CD4-positive, alpha-beta T cell treated with Interleukin-2 at 100 ng/mL for 4 hours (primary cell): ENCODE measurements at regions not wholly inside any gene's neighbourhood (a gene's known extent, or its start where the extent isn't known, plus 50 kb on each side); places are given as distances from the start of the nearest gene placed in this dataset.

Experiments used
- DNase-seq: peaks from one replicate; pipeline ENCODE4 v3.0.0-alpha.2; 2020; ENCODE audit warnings: low spot score

GRCh38 chr7:46363688-46364087 is 442.6 kb upstream of the IGFBP3 start:
- no peak for DNase-seq

GRCh38 chr7:46360811-46361210 is 439.7 kb upstream of the IGFBP3 start:
- DNase-seq: no peak

GRCh38 chr7:46360296-46360695 is 439.2 kb upstream of the IGFBP3 start:
- DNase-seq: no peak

- no peak for DNase-seq
These were observed 436.8 kb upstream of the IGFBP3 start for GRCh38 chr7:46357851-46358250.

GRCh38 chr7:46357290-46357689 is 436.2 kb upstream of the IGFBP3 start:
- no peak for DNase-seq

GRCh38 chr7:46356371-46356770 is 435.3 kb upstream of the IGFBP3 start:
- no peak for DNase-seq

- no peak for DNase-seq
These were observed 434.3 kb upstream of the IGFBP3 start for GRCh38 chr7:46355331-46355730.

GRCh38 chr7:46352004-46352954 is 431.2 kb upstream of the IGFBP3 start:
- peak; percentile 14 for DNase-seq

GRCh38 chr7:46349490-46349889 is 428.4 kb upstream of the IGFBP3 start:
- no peak for DNase-seq

GRCh38 chr7:46344533-46344932 is 423.5 kb upstream of the IGFBP3 start:
- no peak for DNase-seq

- DNase-seq: no peak
These were observed 422.7 kb upstream of the IGFBP3 start for GRCh38 chr7:46343802-46344201.

- DNase-seq: no peak
These were observed 401.9 kb upstream of the IGFBP3 start for GRCh38 chr7:46322937-46323336.

GRCh38 chr7:46321556-46322205 is 400.6 kb upstream of the IGFBP3 start:
- no peak for DNase-seq

- DNase-seq: no peak
These were observed 399.9 kb upstream of the IGFBP3 start for GRCh38 chr7:46320956-46321355.

- no peak for DNase-seq
These were observed 398.8 kb upstream of the IGFBP3 start for GRCh38 chr7:46319841-46320240.

- no peak for DNase-seq
These were observed 397.2 kb upstream of the IGFBP3 start for GRCh38 chr7:46318276-46318675.

GRCh38 chr7:46317256-46317655 is 396.2 kb upstream of the IGFBP3 start:
- DNase-seq: no peak

- no peak for DNase-seq
These were observed 394.8 kb upstream of the IGFBP3 start for GRCh38 chr7:46315891-46316290.

GRCh38 chr7:46301677-46302076 is 380.6 kb upstream of the IGFBP3 start:
- DNase-seq: no peak

GRCh38 chr7:46297515-46297914 is 376.4 kb upstream of the IGFBP3 start:
- no peak for DNase-seq

- no peak for DNase-seq
These were observed 375.5 kb upstream of the IGFBP3 start for GRCh38 chr7:46296526-46296925.

GRCh38 chr7:46294381-46294780 is 373.3 kb upstream of the IGFBP3 start:
- DNase-seq: no peak

- no peak for DNase-seq
These were observed 371.7 kb upstream of the IGFBP3 start for GRCh38 chr7:46292741-46293140.
